ENCODE measurements at regions not wholly inside any gene's neighbourhood (a gene's known extent, or its start where the extent isn't known, plus 50 kb on each side); places are given as distances from the start of the nearest gene placed in this dataset.

DNA sequence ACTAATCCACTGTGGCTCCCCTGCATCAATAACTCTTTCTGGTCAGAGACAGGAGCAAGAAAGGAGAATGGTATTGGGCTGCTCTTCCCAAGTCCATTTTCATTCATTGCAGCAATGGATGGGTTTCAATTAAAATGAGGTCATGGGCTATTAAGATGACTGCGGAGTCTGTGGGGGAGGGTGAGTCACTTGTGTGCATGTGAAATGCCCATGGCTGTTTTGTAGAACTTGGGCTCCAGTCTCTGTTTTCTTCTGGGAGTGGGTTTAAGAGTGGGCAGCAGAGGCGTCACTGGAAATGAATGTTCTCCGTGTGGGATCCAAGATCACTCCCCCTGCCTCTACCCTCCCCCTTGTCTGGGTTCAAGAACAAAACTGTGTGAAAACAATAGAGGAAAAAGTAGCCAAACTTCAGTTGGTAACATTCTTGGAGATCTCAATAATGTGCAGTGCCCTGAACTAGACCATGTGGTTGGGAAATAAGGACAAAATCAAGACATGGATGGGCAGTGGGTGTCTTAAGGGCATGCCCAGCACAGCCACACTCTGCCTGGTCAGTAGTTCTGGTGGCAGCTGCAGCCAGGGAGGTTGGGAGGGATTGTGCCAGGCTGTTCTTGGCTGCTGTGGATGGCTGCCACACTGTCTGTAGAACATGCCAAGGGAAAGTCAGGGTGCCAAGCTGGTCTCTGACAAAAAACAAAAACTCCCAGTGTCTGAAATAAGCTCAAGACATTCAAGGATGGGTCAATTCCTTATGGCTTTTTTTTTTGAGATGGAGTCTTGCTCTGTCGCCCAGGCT, 68.2 kb upstream of the CXCR4 start:
- Histone ChIP-seq H3K27ac (no peak overlapping the region), H3K36me3 (no peaks in the 10 kb centered on the region), H3K4me1 (no peaks in the 10 kb centered on the region), H3K27me3 (no peaks in the 10 kb centered on the region), H3K9me3 (no peaks in the 10 kb centered on the region), H3K4me3 (no peak overlapping the region)
- ATAC-seq (no peak), DNase-seq (no peak)
- TF ChIP-seq, protein P1, sequence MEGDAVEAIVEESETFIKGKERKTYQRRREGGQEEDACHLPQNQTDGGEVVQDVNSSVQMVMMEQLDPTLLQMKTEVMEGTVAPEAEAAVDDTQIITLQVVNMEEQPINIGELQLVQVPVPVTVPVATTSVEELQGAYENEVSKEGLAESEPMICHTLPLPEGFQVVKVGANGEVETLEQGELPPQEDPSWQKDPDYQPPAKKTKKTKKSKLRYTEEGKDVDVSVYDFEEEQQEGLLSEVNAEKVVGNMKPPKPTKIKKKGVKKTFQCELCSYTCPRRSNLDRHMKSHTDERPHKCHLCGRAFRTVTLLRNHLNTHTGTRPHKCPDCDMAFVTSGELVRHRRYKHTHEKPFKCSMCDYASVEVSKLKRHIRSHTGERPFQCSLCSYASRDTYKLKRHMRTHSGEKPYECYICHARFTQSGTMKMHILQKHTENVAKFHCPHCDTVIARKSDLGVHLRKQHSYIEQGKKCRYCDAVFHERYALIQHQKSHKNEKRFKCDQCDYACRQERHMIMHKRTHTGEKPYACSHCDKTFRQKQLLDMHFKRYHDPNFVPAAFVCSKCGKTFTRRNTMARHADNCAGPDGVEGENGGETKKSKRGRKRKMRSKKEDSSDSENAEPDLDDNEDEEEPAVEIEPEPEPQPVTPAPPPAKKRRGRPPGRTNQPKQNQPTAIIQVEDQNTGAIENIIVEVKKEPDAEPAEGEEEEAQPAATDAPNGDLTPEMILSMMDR (IDR thresholded peaks at IDR 0.05): no peak
- intact Hi-C loops (cut with DNase I): no loop called here

DNA sequence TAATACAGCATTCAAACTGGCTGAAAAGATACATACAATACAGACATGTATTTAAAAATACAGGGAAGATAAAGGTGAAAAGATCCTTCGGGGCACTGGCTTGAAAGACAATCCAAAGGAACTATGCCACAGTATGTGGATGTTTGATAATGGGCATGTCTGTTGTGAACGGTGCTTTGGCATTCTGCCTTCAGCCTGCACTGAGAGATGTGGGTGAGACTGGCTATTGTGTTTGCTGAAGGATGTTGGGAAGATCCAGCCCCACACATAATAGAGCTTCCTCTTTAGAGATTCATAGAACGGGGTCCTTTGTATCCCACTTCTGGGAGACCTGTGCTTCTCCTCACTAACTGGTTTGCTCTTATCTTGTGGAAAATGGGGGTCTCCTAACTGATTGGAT, 65.1 kb upstream of the CXCR4 start:
- H3K36me3 ChIP-seq: no peaks in the 10 kb centered on the region
- intact Hi-C loops (cut with DNase I): no loop called here
- TF ChIP-seq, protein P1 (IDR thresholded peaks at IDR 0.05): no peak
- ATAC-seq: no peak
- H3K27ac ChIP-seq: no peak overlapping the region
- DNase-seq: no peak
- H3K4me1 ChIP-seq: no peaks in the 10 kb centered on the region
- no peaks in the 10 kb centered on the region for H3K27me3 ChIP-seq
- peaks cover 0 to 4% of the 10 kb centered on the region in 2 donors for H3K9me3 ChIP-seq
- H3K4me3 ChIP-seq: no peak overlapping the region

DNA sequence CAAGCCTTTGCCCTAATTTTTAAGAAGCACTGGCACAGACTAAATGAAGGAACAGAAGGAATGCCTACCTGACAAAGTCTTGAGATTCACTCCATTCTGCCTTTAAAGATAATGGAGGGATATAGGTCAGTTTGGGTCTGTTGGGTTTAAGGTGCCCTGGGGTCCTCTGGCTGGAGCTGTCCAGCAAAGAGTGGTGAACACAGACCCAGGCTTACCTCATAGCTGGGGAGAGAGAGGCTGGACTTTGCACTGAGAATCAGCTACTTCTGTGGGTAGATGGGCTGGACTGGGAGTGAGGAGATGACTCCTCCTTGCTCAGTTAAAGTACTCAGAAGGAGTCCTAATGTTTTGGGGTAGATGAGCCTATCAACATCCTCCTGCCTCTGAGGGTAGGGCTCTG, 64.4 kb upstream of the CXCR4 start:
- Histone ChIP-seq H3K36me3 (no peaks in the 10 kb centered on the region), H3K27ac (no peak overlapping the region), H3K27me3 (no peaks in the 10 kb centered on the region), H3K4me3 (no peak overlapping the region), H3K9me3 (peaks cover 0 to 4% of the 10 kb centered on the region in 2 donors), H3K4me1 (no peaks in the 10 kb centered on the region)
- intact Hi-C loops (cut with DNase I): no loop called here
- no peak for DNase-seq
- TF ChIP-seq, protein P1 (IDR thresholded peaks at IDR 0.05): no peak
- ATAC-seq: no peak

DNA sequence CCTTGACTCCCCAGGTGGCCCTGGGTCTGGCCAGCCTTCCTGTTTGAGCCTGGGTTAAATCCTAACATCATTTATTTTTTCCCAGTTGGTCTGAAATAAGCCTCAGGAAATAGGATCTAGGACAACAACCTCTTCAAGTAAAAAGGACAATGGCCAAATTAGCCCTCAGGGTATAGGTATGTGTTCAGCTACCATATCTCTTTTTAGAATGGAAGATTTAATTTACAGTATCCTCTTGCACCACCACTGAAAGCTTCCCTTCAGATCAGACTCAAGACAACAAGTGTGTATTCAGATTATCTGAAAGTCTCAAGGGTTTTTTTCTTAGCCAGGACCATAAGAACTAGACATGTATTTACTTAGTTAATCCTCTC, 61.6 kb upstream of the CXCR4 start:
- intact Hi-C loops (cut with DNase I): no loop called here
- ATAC-seq (no peak), DNase-seq (no peak)
- no peaks in the 10 kb centered on the region for H3K27me3 ChIP-seq
- H3K9me3 ChIP-seq: peaks cover 0 to 4% of the 10 kb centered on the region in 2 donors
- H3K4me1 ChIP-seq: peaks cover 0 to 6% of the 10 kb centered on the region in 2 donors
- H3K4me3 ChIP-seq: no peak overlapping the region
- TF ChIP-seq, protein P1 (IDR thresholded peaks at IDR 0.05): no peak
- no peaks in the 10 kb centered on the region for H3K36me3 ChIP-seq
- H3K27ac ChIP-seq: no peak overlapping the region

DNA sequence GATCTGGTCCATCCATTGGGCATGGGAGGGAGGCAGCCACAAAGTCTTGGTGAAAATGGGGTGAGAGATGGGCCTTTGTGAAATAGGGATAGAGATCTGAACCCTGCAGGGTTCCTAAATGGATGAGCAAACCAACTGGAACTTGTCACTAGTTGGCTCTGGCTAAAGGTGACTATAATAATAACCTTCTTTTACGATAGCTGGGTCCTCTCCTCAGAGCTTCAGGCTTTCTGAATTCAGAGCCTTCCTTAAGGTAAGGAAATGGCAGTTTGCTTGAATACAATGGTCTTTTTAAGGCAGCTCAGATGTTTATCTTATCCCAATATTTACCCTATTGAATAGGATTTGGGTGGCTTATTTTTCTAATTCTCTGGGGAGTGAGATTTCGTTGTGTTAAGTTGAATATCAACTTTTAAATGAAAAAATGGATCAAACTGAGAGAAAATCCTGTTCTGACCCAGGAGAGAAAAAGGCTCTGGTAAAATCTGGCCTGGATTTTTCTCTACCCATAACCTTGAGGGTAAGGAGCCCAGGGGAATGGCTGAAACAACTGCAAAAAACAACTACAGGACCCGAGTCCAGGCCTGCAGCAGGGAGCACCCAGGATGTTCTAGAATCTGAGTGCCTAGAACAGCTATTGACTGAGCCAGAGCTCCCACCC, 61.1 kb upstream of the CXCR4 start:
- no peak for ATAC-seq
- no peak for DNase-seq
- peaks cover 0 to 4% of the 10 kb centered on the region in 2 donors for H3K9me3 ChIP-seq
- TF ChIP-seq, protein P1 (IDR thresholded peaks at IDR 0.05): no peak
- intact Hi-C loops (cut with DNase I): no loop called here
- no peak overlapping the region for H3K4me3 ChIP-seq
- no peaks in the 10 kb centered on the region for H3K27me3 ChIP-seq
- no peaks in the 10 kb centered on the region for H3K36me3 ChIP-seq
- no peak overlapping the region for H3K27ac ChIP-seq
- peaks cover 0 to 6% of the 10 kb centered on the region in 2 donors for H3K4me1 ChIP-seq

Measured in left lung (tissue), 4 donors.